ENCODE measurements at regions not wholly inside any gene's neighbourhood (a gene's known extent, or its start where the extent isn't known, plus 50 kb on each side); places are given as distances from the start of the nearest gene placed in this dataset.

DNA sequence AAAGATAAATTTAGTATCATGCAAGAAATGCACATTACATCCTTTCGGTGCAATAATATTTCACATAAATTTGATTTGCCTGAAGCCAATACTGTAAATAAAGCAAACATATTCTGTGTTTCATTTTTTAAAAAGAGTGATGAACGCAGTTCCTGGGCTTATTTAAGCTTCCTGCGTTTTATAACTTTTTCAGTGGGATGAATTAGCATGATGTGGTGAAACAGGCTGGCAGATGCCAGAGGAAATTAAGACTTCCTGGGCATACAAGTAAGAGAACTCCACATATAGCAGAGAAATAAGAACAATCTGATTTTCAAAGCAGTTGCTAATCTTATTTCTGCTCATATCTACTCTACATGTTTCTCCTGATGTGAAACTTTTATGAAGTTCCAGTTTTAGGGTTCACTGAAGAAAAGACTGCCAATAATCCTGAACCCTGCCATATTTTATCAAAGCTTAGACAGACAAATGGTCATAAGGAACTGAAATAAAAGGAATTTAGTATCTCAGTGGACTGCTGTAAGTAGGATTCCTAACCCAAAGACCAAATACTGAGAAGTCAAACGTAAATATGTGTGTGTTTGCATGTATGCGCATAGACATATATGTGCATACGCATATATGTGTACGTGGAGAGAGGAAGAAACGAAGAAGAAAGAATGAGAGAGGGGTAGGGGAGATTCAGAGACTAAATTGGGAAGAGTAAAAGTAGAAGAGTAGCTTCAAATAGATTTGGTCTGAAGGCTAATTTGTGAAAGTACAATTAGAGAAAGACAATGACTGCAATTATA is 628.6 kb upstream of the CCDC54 start:
- Histone ChIP-seq H3K4me1 (ENCODE audit: control insufficient read depth in 2 of 2, insufficient read depth in 1 of 2, low read depth in 1 of 2, low read length in 2 of 2) (no peaks in the 10 kb centered on the region), H3K27ac (replicated peaks; ENCODE audit: low read length) (no peak overlapping the region), H3K79me1 (ENCODE audit: low read depth, low read length) (no peaks in the 10 kb centered on the region), H2BK12ac (ENCODE audit: low read length) (no peak overlapping the region), H3K23ac (ENCODE audit: low read depth, low read length, poor library complexity) (no peak overlapping the region), H2BK5ac (ENCODE audit: low read length) (no peak overlapping the region), H2BK120ac (ENCODE audit: low read depth, low read length) (no peak overlapping the region), H3K14ac (ENCODE audit: low read length) (no peak overlapping the region), H4K8ac (ENCODE audit: low read depth, low read length) (no peak overlapping the region), H2BK15ac (ENCODE audit: low read length) (no peak overlapping the region), H4K91ac (ENCODE audit: low read depth, low read length, poor library complexity) (no peak overlapping the region), H3K18ac (ENCODE audit: low read length) (no peak overlapping the region), H2AK5ac (ENCODE audit: low read depth, low read length) (no peak overlapping the region), H3K27me3 (ENCODE audit: control insufficient read depth in 3 of 3, insufficient read depth in 3 of 3, low read depth in 1 of 3, low read length in 3 of 3) (no peaks in the 10 kb centered on the region), H3K36me3 (replicated peaks in 1 of 2; ENCODE audit: control insufficient read depth in 2 of 2, insufficient read depth in 2 of 2, low read length in 2 of 2) (no peaks in the 10 kb centered on the region), H3K4ac (ENCODE audit: low read length) (no peak overlapping the region), H3K4me3 (ENCODE audit: low read length in 2 of 2) (no peak overlapping the region), H3K9ac (ENCODE audit: low read depth, low read length, poor library complexity) (no peak overlapping the region), H3K9me3 (replicated peaks in 1 of 2; ENCODE audit: control insufficient read depth in 2 of 2, insufficient read depth in 1 of 2, low read depth in 1 of 2, low read length in 2 of 2) (no peaks in the 10 kb centered on the region), H2AFZ (ENCODE audit: low read length) (no peak overlapping the region), H3K4me2 (ENCODE audit: insufficient read depth, low read length, poor library complexity, severe bottlenecking) (no peak overlapping the region)
- DNase-seq (ENCODE audit: low spot score): no peak
- WGBS, 2 donors (ENCODE audit: extremely low coverage in 2 of 2, insufficient read length in 2 of 2, insufficient replicate concordance in 1 of 2): 100% methylated on average over 3 of the region's 8 CpGs; no CpG with 5 or more reads in 1 of the 2 donors

- Histone ChIP-seq H3K27ac (replicated peaks; ENCODE audit: low read length) (no peak overlapping the region), H3K4me1 (ENCODE audit: control insufficient read depth in 2 of 2, insufficient read depth in 1 of 2, low read depth in 1 of 2, low read length in 2 of 2) (no peaks in the 10 kb centered on the region), H3K4me2 (ENCODE audit: insufficient read depth, low read length, poor library complexity, severe bottlenecking) (no peak overlapping the region), H3K9ac (ENCODE audit: low read depth, low read length, poor library complexity) (no peak overlapping the region), H2BK120ac (ENCODE audit: low read depth, low read length) (no peak overlapping the region), H2BK12ac (ENCODE audit: low read length) (no peak overlapping the region), H3K23ac (ENCODE audit: low read depth, low read length, poor library complexity) (no peak overlapping the region), H3K36me3 (replicated peaks in 1 of 2; ENCODE audit: control insufficient read depth in 2 of 2, insufficient read depth in 2 of 2, low read length in 2 of 2) (no peaks in the 10 kb centered on the region), H2AFZ (ENCODE audit: low read length) (no peak overlapping the region), H2BK5ac (ENCODE audit: low read length) (no peak overlapping the region), H3K27me3 (ENCODE audit: control insufficient read depth in 3 of 3, insufficient read depth in 3 of 3, low read depth in 1 of 3, low read length in 3 of 3) (no peaks in the 10 kb centered on the region), H2BK15ac (ENCODE audit: low read length) (no peak overlapping the region), H3K4me3 (ENCODE audit: low read length in 2 of 2) (no peak overlapping the region), H4K91ac (ENCODE audit: low read depth, low read length, poor library complexity) (no peak overlapping the region), H2AK5ac (ENCODE audit: low read depth, low read length) (no peak overlapping the region), H3K18ac (ENCODE audit: low read length) (no peak overlapping the region), H3K9me3 (replicated peaks in 1 of 2; ENCODE audit: control insufficient read depth in 2 of 2, insufficient read depth in 1 of 2, low read depth in 1 of 2, low read length in 2 of 2) (no peaks in the 10 kb centered on the region), H4K8ac (ENCODE audit: low read depth, low read length) (no peak overlapping the region), H3K4ac (ENCODE audit: low read length) (no peak overlapping the region), H3K14ac (ENCODE audit: low read length) (no peak overlapping the region), H3K79me1 (ENCODE audit: low read depth, low read length) (no peaks in the 10 kb centered on the region)
- DNase-seq (ENCODE audit: low spot score): no peak
- no CpG with 5 or more reads among the region's 1 CpG for WGBS, 2 donors (ENCODE audit: extremely low coverage in 2 of 2, insufficient read length in 2 of 2, insufficient replicate concordance in 1 of 2)
These were observed 627.1 kb upstream of the CCDC54 start for GRCh38 chr3:106750092-106750491.

DNA sequence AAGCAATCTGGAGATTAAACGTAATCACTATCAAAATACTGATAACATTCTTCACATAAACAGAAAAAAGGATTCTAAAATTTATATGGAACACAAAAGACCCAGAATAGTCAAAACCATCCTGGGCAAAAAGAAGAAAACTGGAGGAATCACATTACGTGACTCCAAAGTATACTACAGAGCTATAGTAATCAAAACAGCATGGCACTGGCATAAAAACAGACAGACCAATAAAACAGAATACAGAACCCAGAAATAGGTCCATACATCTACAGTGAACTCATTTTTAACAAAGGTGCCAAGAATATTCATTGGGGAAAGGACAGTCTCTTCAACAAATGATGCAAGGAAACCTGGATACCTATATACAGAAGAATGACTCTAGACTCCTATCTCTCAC is 621.9 kb upstream of the CCDC54 start:
- no peak overlapping the region for H2BK120ac ChIP-seq (ENCODE audit: low read depth, low read length)
- no peak overlapping the region for H4K8ac ChIP-seq (ENCODE audit: low read depth, low read length)
- H3K4ac ChIP-seq (ENCODE audit: low read length): no peak overlapping the region
- no peaks in the 10 kb centered on the region for H3K27me3 ChIP-seq (ENCODE audit: control insufficient read depth in 3 of 3, insufficient read depth in 3 of 3, low read depth in 1 of 3, low read length in 3 of 3)
- WGBS, 2 donors (ENCODE audit: extremely low coverage in 2 of 2, insufficient read length in 2 of 2, insufficient replicate concordance in 1 of 2): no CpG with 5 or more reads among the region's 2 CpGs
- H3K4me1 ChIP-seq (ENCODE audit: control insufficient read depth in 2 of 2, insufficient read depth in 1 of 2, low read depth in 1 of 2, low read length in 2 of 2): no peaks in the 10 kb centered on the region
- no peaks in the 10 kb centered on the region for H3K9me3 ChIP-seq (replicated peaks in 1 of 2; ENCODE audit: control insufficient read depth in 2 of 2, insufficient read depth in 1 of 2, low read depth in 1 of 2, low read length in 2 of 2)
- no peak overlapping the region for H3K4me2 ChIP-seq (ENCODE audit: insufficient read depth, low read length, poor library complexity, severe bottlenecking)
- no peak overlapping the region for H2BK5ac ChIP-seq (ENCODE audit: low read length)
- no peak overlapping the region for H2AFZ ChIP-seq (ENCODE audit: low read length)
- no peak overlapping the region for H3K4me3 ChIP-seq (ENCODE audit: low read length in 2 of 2)
- H3K9ac ChIP-seq (ENCODE audit: low read depth, low read length, poor library complexity): no peak overlapping the region
- H2BK15ac ChIP-seq (ENCODE audit: low read length): no peak overlapping the region
- no peak overlapping the region for H3K27ac ChIP-seq (replicated peaks; ENCODE audit: low read length)
- H2AK5ac ChIP-seq (ENCODE audit: low read depth, low read length): no peak overlapping the region
- H3K18ac ChIP-seq (ENCODE audit: low read length): no peak overlapping the region
- no peak overlapping the region for H2BK12ac ChIP-seq (ENCODE audit: low read length)
- H3K14ac ChIP-seq (ENCODE audit: low read length): no peak overlapping the region
- H3K36me3 ChIP-seq (replicated peaks in 1 of 2; ENCODE audit: control insufficient read depth in 2 of 2, insufficient read depth in 2 of 2, low read length in 2 of 2): no peaks in the 10 kb centered on the region
- H3K79me1 ChIP-seq (ENCODE audit: low read depth, low read length): no peaks in the 10 kb centered on the region
- H4K91ac ChIP-seq (ENCODE audit: low read depth, low read length, poor library complexity): no peak overlapping the region
- no peak for DNase-seq (ENCODE audit: low spot score)
- H3K23ac ChIP-seq (ENCODE audit: low read depth, low read length, poor library complexity): no peak overlapping the region

DNA sequence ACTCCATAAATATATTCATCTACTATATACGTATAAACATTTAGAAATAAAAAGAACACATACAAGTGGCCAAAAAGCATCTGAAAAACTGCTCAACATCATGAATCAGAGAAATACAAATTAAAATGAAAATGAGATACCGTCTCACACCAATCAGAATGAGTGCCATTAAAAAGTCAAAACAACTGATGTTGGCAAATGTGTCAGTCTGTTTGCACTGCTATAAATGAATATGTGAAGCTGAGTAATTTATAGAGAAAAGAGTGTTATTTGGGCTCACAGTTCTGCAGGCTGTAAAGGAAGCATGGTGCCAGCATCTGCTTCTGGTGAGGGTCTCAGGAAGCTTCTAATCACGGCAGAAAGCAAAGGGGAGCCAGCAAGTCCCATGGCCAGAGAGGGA is 620.3 kb upstream of the CCDC54 start:
- Histone ChIP-seq H3K4ac (ENCODE audit: low read length) (no peak overlapping the region), H3K9me3 (replicated peaks in 1 of 2; ENCODE audit: control insufficient read depth in 2 of 2, insufficient read depth in 1 of 2, low read depth in 1 of 2, low read length in 2 of 2) (no peaks in the 10 kb centered on the region), H2AFZ (ENCODE audit: low read length) (no peak overlapping the region), H3K18ac (ENCODE audit: low read length) (no peak overlapping the region), H3K36me3 (replicated peaks in 1 of 2; ENCODE audit: control insufficient read depth in 2 of 2, insufficient read depth in 2 of 2, low read length in 2 of 2) (no peaks in the 10 kb centered on the region), H3K79me1 (ENCODE audit: low read depth, low read length) (no peaks in the 10 kb centered on the region), H3K23ac (ENCODE audit: low read depth, low read length, poor library complexity) (no peak overlapping the region), H2AK5ac (ENCODE audit: low read depth, low read length) (no peak overlapping the region), H3K4me2 (ENCODE audit: insufficient read depth, low read length, poor library complexity, severe bottlenecking) (no peak overlapping the region), H2BK12ac (ENCODE audit: low read length) (no peak overlapping the region), H4K8ac (ENCODE audit: low read depth, low read length) (no peak overlapping the region), H3K27me3 (ENCODE audit: control insufficient read depth in 3 of 3, insufficient read depth in 3 of 3, low read depth in 1 of 3, low read length in 3 of 3) (no peaks in the 10 kb centered on the region), H2BK15ac (ENCODE audit: low read length) (no peak overlapping the region), H2BK5ac (ENCODE audit: low read length) (no peak overlapping the region), H4K91ac (ENCODE audit: low read depth, low read length, poor library complexity) (no peak overlapping the region), H2BK120ac (ENCODE audit: low read depth, low read length) (no peak overlapping the region), H3K27ac (replicated peaks; ENCODE audit: low read length) (no peak overlapping the region), H3K4me3 (ENCODE audit: low read length in 2 of 2) (no peak overlapping the region), H3K9ac (ENCODE audit: low read depth, low read length, poor library complexity) (no peak overlapping the region), H3K4me1 (ENCODE audit: control insufficient read depth in 2 of 2, insufficient read depth in 1 of 2, low read depth in 1 of 2, low read length in 2 of 2) (no peaks in the 10 kb centered on the region), H3K14ac (ENCODE audit: low read length) (no peak overlapping the region)
- no peak for DNase-seq (ENCODE audit: low spot score)
- WGBS, 2 donors (ENCODE audit: extremely low coverage in 2 of 2, insufficient read length in 2 of 2, insufficient replicate concordance in 1 of 2): no CpG with 5 or more reads among the region's 3 CpGs

Data from neuronal stem cell (in vitro differentiated cells).